GM19438 (cell line): ENCODE measurements at regions not wholly inside any gene's neighbourhood (a gene's known extent, or its start where the extent isn't known, plus 50 kb on each side); places are given as distances from the start of the nearest gene placed in this dataset.

Experiments used
- ATAC-seq: cut with Tn5 transposase; IDR thresholded peaks from one replicate; pipeline ENCODE4 v1.9.1; 2021; ENCODE audit warnings: low read depth; ENCODE audit not compliant: unreplicated experiment

- no peak for ATAC-seq
These were observed 130.2 kb upstream of the NCAM1 start for GRCh38 chr11:112831041-112831440.

DNA sequence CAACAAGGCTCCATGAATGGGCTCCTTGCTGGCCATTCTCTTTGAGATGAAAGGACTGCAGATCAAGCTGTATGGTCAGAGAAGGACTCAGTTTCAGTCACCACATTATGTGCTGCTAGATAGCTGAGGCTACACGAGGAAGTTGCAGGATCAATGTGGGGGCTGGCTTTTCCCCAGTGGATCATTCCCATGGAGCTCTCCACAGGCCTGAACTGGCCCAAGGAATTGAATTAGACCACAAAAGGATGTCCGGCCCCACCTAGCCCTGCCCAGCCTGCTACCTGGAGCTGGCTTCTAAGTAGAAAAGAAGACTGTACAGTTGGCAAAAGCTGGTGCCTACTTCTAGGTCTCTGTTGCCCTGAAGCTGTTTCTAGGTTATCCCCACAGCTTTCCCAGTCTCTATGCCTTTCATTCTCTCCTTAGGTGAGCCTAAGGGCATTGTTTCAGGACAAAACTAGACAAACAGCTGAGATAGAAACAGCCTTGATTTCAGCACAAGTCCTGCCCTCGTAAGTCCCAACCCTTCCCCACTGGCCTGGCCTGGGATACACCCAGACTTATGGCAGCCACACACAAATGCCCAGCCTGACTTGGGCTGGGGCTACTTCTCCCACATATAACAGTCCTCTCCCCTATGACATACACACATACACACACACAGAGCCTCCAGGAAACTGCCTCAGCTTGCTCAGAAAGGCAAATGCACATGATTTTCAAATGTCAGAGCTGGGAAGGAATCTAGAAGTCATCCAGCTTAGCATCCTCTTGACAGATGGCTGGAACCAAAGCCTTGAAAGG lies 129.1 kb upstream of the NCAM1 start:
- ATAC-seq: no peak

- ATAC-seq: no peak
These were observed 126.9 kb upstream of the NCAM1 start for GRCh38 chr11:112834277-112834755.

DNA sequence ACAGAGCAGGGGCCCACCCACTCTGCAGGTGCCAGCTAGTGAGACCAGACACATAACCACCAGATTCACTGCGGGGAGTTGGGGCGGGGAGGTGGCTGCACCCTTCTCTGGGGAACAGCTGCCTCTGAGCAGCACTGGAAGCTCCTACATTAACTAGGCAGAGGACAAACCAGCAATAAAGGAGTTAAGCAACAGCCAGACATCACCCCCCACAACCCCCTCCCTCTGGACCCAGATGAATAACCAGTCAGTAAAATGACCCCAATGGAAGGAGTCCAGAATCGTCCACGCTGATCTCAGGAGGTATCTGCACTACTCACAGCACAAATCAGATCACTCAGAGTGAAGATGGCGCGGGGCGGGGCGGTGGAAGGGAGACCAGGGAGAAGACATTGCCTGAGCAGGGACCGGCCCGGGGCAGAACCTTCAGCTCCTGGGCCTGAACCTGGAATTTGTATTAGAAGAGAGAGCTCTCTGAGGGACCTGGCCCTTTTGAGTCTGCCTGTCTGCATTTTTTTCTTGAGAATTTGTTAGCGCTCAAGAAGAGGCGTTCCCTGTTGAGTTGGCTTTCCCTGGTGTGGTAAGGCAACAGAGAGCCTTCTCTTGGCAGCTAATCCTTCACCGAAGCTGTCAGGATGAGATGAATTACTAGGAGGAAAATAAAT lies 125.5 kb upstream of the NCAM1 start:
- ATAC-seq: no peak

- no peak for ATAC-seq
These were observed 125.0 kb upstream of the NCAM1 start for GRCh38 chr11:112836256-112836602.

DNA sequence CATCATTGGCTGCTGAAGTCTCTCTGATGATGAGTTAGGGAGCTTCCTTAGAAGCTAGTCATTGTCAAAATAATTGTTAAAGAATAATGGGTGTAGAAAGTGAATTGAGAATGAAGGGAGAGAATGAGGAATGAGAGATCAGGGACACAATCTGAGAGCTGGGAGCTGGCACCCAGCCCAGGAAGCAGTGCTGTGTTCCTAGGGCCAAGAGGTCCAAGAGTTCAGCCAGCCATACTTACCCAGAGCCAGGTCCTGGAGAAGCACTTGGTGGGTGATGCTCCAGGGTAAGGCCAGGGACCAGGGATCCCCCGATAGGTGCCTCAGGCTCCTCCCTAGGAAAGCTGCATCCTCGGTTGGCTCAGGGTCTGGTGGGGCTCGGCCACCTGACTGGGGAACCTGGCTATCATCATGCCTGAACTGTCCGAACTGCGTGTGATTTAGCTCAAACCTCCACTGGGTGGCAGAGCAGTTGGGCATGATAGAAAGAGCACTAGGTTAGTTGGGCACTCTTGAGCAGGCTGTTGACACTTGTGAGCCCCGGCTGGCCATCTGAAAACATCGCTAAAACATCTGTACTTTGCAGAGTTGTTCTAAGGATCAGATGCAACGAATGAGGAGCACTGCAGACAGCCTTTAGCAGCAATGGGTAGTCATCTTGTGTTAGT lies 123.9 kb upstream of the NCAM1 start:
- no peak for ATAC-seq

- ATAC-seq: no peak
These were observed 122.2 kb upstream of the NCAM1 start for GRCh38 chr11:112839051-112839450.

- no peak for ATAC-seq
These were observed 119.5 kb upstream of the NCAM1 start for GRCh38 chr11:112841729-112842128.

DNA sequence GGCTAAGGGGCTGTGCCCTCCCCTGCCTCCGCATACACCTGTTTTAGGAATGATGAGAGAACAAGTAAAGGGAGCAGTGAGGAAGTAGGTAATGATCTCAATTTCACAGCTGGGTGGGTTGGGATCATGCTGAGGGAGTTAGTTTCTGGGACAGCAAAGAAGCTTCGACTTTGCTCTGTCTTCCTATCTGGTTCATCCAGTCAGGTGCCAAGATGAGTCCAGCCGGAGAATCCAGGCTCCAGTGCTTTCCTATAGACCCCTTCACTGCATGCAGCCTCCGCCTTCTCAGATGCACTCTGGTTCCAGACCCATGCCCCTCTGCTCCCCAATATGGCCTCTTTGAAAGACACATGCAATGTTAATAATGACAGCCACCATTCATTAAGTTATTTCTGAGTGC lies 119.1 kb upstream of the NCAM1 start:
- no peak for ATAC-seq

DNA sequence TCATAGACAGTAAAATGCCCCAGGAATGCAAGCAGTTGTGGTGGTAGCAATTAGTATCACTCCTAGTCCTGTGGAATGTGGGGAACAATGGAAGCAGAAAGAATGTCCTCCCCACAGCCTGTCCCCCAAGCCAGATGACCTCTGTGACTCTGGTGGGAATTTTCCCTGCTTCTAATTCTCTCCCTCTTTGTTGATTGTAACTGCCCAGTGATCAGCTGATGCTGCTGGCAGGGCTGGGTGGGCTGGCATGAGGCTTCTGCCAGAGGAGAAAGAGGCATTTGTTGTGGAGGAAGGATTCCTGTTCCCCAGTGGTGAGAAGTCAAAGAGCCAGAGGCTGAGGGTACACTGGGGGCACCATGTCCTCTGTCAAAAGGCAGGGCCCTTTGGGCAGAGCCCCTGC lies 116.7 kb upstream of the NCAM1 start:
- no peak for ATAC-seq

DNA sequence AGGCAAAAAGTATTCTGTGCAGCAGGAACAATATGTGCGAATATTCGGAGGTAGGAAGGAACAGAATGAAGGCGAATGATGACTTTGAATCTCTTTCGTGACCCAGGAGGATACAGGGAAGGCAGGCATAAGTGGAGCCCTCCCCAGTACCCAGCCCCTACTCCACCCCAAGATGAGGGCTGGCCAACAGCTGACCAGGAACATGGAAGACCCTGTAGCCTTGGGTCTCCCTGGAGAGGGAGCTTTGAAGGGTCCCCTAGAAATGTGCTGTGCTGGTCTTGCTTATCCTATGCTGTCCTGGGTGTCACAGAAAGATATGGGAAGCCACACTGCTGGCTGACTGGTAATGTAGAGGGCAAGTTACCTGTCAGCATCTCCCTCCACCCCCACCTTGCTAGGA lies 113.7 kb upstream of the NCAM1 start:
- no peak for ATAC-seq

- ATAC-seq: no peak
These were observed 108.9 kb upstream of the NCAM1 start for GRCh38 chr11:112852143-112852866.

DNA sequence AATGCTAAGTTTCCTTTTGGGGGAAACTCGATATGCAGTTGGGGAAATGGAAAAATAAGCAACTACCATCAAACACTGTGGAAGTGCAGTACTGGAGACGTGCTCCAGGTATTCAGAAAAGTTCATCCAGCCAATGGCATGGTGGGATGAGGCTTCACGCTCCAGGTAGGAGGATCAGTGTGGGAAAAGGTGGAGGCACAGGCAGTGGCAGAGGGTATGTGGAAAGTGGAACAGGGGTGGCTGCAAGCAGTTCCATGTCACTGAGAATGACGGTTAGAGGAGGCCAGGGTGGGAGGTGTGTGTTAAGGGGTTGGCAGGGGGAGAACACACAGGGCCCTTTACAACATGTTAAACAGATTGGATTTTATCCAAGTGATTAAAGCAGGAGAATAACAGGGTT lies 105.1 kb upstream of the NCAM1 start:
- no peak for ATAC-seq

DNA sequence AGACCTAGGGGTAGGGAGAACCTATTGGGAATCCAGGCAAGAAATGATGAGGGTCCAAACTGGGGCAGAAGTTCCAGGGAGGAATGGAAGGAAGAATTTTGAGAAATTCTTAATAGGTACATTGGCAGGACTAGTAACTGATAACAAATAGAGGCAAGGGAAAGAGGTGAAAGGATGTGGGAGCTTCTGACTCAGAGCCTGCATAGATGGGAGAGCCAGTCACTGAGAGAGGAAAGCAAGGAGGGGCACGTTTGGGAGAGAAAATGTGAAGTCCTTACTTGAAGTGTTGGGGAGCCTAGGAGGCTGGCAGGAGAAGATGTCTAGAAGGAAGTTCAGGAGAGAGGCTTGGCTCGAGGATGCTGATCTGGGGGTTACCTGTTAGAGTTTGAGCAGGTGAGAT lies 104.6 kb upstream of the NCAM1 start:
- no peak for ATAC-seq

DNA sequence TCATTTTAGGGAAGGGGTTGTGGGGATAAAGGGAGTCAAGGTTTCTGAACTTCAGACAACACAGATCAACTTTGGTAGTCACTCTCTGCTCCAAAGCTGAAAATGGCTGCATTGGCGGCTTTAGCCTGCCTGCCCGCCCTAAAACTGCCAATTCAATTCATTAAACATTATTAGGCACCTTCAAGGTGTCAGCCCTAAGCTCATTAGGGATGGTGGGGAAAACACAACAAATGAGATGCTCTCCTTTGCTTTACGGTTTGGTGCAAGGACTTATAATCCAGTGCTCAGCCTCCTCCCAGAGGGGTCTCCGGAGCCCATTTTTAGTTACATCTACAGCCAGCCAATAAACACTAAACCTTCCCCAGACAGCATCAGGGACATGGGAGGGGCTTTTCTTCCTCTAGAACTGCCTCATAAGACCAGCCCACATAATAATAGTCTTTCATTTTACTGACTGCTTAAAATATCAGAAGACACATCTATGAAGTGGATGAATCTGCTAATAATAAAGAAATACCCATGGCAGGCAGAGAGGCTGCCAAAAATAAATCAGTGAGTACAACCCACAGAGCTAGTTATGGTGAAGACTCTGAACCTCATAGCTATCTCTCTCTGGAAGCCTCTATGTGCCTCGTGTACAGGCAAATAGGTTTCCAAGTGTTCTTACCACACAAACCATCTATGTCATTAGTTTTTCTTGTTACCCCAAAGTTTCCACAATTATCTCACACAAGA lies 102.8 kb upstream of the NCAM1 start:
- no peak for ATAC-seq

- ATAC-seq: no peak
These were observed 101.4 kb upstream of the NCAM1 start for GRCh38 chr11:112859787-112860186.

DNA sequence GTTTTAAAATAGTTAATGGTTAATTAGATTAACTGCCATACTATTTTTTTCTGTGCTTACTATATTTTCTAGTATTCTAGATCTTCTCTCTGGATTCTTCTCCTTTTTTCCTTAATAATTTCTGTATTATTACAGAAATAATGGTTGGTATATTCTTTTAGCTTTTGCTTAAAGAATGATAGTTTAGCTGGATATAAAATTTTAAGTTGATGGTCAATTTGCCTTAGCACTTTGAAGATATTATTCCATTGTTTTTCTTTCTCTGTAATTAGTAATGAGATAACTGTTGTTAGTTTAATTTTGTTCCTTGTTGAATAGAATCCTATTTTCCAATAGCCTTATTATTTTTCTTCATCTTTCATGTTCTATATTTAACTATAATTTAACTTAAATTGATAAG lies 99.9 kb upstream of the NCAM1 start:
- no peak for ATAC-seq

DNA sequence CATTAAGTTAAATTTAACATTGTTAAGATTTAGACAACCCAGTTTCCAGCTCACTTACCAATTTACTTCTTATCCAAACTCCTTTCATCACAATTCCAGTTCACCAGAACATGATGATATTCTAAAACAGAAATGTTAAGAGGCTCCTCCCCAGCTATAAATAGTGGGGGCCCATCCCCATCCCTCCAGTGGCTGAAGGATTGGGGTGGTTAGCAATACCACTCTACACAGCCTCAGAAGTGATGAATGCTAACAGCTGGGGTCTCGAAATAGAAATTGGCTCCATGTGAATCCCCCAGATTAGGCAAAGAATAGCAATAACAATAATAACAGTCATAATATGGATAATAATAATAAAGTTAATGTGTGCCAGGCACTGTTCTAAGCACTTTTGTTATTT lies 97.9 kb upstream of the NCAM1 start:
- ATAC-seq: no peak

DNA sequence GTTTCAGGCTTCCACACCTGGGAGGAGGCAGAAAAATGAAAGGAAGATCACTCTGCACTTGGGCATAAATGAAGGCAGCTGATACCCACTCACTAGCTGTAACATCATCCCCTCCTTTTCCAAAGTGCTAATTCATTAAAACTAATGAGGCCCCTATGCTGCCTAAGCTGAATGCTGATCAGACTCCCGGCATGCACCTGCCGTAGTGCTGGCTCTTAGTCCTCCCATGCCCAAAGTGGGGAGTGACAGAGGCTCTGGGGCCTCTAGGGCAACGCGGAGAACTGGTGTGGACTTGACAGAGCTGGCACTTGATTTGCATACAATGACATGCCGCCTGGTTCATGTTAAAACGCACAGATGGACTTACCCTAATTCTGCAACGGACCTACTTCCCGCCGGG lies 96.5 kb upstream of the NCAM1 start:
- no peak for ATAC-seq

- no peak for ATAC-seq
These were observed 89.2 kb upstream of the NCAM1 start for GRCh38 chr11:112871909-112872500.
